OCI-LY1 (cell line): ENCODE measurements at regions not wholly inside any gene's neighbourhood (a gene's known extent, or its start where the extent isn't known, plus 50 kb on each side); places are given as distances from the start of the nearest gene placed in this dataset.
A peak's percentile ranks its signal among the peaks of the same experiment; 100 is the strongest.
"Not testable (repeated sequence)": the region's sequence is repeated elsewhere in the genome, so short reads cannot be mapped to it uniquely, and the experiment has no call there.

ENCODE experiments used
- H2AFZ ChIP-seq: fragments of 200-600 bp; sonication (generic), shearing (Covaris generic); 2 replicates; pipeline ENCODE4 v1.6.0; 2014; ENCODE audit warnings: antibody characterized with exemption, mild to moderate bottlenecking, low read length
- H3F3A ChIP-seq: fragments of 200-600 bp; sonication (generic), shearing (Covaris generic); 2 replicates; pipeline ENCODE4 v1.6.0; 2014; ENCODE audit warnings: mild to moderate bottlenecking, antibody characterized with exemption, low read length, moderate library complexity; ENCODE audit not compliant: insufficient read depth
- H3K27ac ChIP-seq: fragments of 200-600 bp; sonication (generic); 2 replicates; pipeline ENCODE4 v1.5.1; 2014; ENCODE audit warnings: low read length, mixed run types, mild to moderate bottlenecking, low read depth; ENCODE audit not compliant: poor library complexity, severe bottlenecking
- H3K27me3 ChIP-seq: fragments of 200-600 bp; sonication (generic); 2 replicates; pipeline ENCODE4 v1.6.0; 2014; ENCODE audit warnings: antibody characterized with exemption, mild to moderate bottlenecking, low read length, moderate library complexity; ENCODE audit not compliant: insufficient read depth
- H3K36me3 ChIP-seq: fragments of 200-600 bp; sonication (generic); 2 replicates; pipeline ENCODE4 v1.6.1; 2014; ENCODE audit warnings: mild to moderate bottlenecking, antibody characterized with exemption, low read length, moderate library complexity, mixed read lengths; ENCODE audit not compliant: insufficient read depth
- H3K4me1 ChIP-seq: fragments of 200-600 bp; sonication (generic); 2 replicates; pipeline ENCODE4 v1.5.1; 2014; ENCODE audit warnings: mild to moderate bottlenecking, low read length, moderate library complexity; ENCODE audit not compliant: insufficient read depth, severe bottlenecking
- H3K4me2 ChIP-seq: fragments of 200-600 bp; sonication (generic), shearing (Covaris generic); 2 replicates; pipeline ENCODE4 v1.6.1; 2014; ENCODE audit warnings: low read length
- H3K4me3 ChIP-seq: fragments of 200-600 bp; sonication (generic); 2 replicates; pipeline ENCODE4 v1.5.1; 2014; ENCODE audit warnings: low read length, low read depth, mild to moderate bottlenecking, mixed read lengths; ENCODE audit not compliant: poor library complexity, severe bottlenecking
- H3K79me2 ChIP-seq: fragments of 200-600 bp; shearing (Covaris generic); 2 replicates; pipeline ENCODE4 v1.6.1; 2016; ENCODE audit warnings: mixed run types, low read length, mixed read lengths; ENCODE audit not compliant: insufficient read depth
- H3K9ac ChIP-seq: fragments of 200-600 bp; sonication (generic), shearing (Covaris generic); 2 replicates; pipeline ENCODE4 v1.6.1; 2014; ENCODE audit warnings: mild to moderate bottlenecking, low read length, mixed read lengths
- H3K9me2 ChIP-seq: fragments of 200-600 bp; sonication (generic), shearing (Covaris generic); 2 replicates; pipeline ENCODE4 v1.6.1; 2014; ENCODE audit warnings: low read depth, mild to moderate bottlenecking, low read length, mixed read lengths
- H3K9me3 ChIP-seq: fragments of 200-600 bp; shearing (Covaris generic); 2 replicates; pipeline ENCODE4 v1.6.1; 2014; ENCODE audit warnings: low read length, mixed read lengths
- H4K20me1 ChIP-seq: fragments of 200-600 bp; sonication (generic), shearing (Covaris generic); 2 replicates; pipeline ENCODE4 v1.6.0; 2016; ENCODE audit warnings: mild to moderate bottlenecking, low read length; ENCODE audit not compliant: insufficient read depth
- EZH2 ChIP-seq: fragments of 200-600 bp; sonication (generic), shearing (Covaris generic); IDR thresholded peaks from 2 replicates; pipeline ENCODE4 v1.8.0; 2017; ENCODE audit warnings: borderline replicate concordance, mixed run types, mild to moderate bottlenecking, antibody characterized with exemption, low read length, moderate library complexity, mixed read lengths
- TF ChIP-seq, protein P1 (sequence below): fragments of 200-600 bp; sonication (generic), shearing (Covaris generic); IDR thresholded peaks from 2 replicates; pipeline ENCODE4 v1.5.1; 2017; ENCODE audit warnings: mild to moderate bottlenecking, antibody characterized with exemption, low read length, moderate library complexity, mixed read lengths

- Histone ChIP-seq H3K9me2 (no peaks in the 10 kb centered on the region), H3K27me3 (no peaks in the 10 kb centered on the region), H3K9me3 (no peaks in the 10 kb centered on the region), H3F3A (no peaks in the 10 kb centered on the region), H2AFZ (no peak overlapping the region), H3K36me3 (no peaks in the 10 kb centered on the region), H3K4me2 (no peak overlapping the region), H4K20me1 (no peaks in the 10 kb centered on the region), H3K4me1 (no peaks in the 10 kb centered on the region), H3K4me3 (no peak overlapping the region), H3K9ac (no peak overlapping the region), H3K27ac (no peak overlapping the region), H3K79me2 (no peaks in the 10 kb centered on the region)
- TF ChIP-seq EZH2, result no peak
- TF ChIP-seq, protein P1, sequence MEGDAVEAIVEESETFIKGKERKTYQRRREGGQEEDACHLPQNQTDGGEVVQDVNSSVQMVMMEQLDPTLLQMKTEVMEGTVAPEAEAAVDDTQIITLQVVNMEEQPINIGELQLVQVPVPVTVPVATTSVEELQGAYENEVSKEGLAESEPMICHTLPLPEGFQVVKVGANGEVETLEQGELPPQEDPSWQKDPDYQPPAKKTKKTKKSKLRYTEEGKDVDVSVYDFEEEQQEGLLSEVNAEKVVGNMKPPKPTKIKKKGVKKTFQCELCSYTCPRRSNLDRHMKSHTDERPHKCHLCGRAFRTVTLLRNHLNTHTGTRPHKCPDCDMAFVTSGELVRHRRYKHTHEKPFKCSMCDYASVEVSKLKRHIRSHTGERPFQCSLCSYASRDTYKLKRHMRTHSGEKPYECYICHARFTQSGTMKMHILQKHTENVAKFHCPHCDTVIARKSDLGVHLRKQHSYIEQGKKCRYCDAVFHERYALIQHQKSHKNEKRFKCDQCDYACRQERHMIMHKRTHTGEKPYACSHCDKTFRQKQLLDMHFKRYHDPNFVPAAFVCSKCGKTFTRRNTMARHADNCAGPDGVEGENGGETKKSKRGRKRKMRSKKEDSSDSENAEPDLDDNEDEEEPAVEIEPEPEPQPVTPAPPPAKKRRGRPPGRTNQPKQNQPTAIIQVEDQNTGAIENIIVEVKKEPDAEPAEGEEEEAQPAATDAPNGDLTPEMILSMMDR, result no peak
These were observed 112.5 kb downstream of the ADRA2C start for GRCh38 chr4:3878678-3879077.

GRCh38 chr4:3879681-3880614, 113.8 kb downstream of the ADRA2C start:
- H4K20me1 ChIP-seq, result no peaks in the 10 kb centered on the region
- H3K9me3 ChIP-seq, result no peaks in the 10 kb centered on the region
- no peak overlapping the region; the same call in 1 of the 2 replicates for H3K4me2 ChIP-seq
- no peaks in the 10 kb centered on the region for H3K27me3 ChIP-seq
- H3K4me1 ChIP-seq, result no peaks in the 10 kb centered on the region
- H3K9me2 ChIP-seq, result no peaks in the 10 kb centered on the region
- H2AFZ ChIP-seq, result no peak overlapping the region
- H3K4me3 ChIP-seq, result no peak overlapping the region
- H3K9ac ChIP-seq, result no peak overlapping the region
- no peak overlapping the region for H3K27ac ChIP-seq
- no peaks in the 10 kb centered on the region for H3K36me3 ChIP-seq
- TF ChIP-seq, protein P1, result no peak
- H3K79me2 ChIP-seq, result no peaks in the 10 kb centered on the region
- no peaks in the 10 kb centered on the region for H3F3A ChIP-seq

DNA sequence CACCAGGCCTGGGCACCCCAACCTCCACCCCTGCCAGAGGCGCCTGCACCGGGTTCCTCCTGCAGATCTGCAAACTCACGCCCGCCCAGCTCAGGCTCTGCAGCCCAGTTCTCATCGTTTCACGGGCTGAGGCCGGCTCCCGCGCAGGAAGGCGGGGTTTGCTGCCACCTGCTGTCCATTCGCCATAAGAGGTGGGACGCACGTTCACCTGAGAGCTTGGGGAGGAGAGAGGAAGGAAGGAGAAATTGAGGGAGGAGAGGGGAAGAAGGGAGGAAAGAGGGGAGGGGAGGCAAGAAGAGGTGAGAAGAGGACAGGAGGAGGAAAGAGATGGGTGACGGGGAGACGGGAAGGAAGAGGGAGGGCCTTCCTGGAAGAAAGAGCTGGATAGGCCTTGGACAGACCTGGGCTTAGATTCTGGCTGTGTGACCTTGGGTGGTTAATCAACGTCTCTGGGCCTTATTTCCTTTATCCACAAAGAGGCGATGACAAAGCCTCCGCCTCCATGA, 114.5 kb downstream of the ADRA2C start:
- Histone ChIP-seq H3K4me2 (no peak overlapping the region; the same call in 1 of the 2 replicates), H3K4me1 (no peaks in the 10 kb centered on the region), H3K36me3 (no peaks in the 10 kb centered on the region), H3K9ac (no peak overlapping the region), H3K9me3 (no peaks in the 10 kb centered on the region), H3K4me3 (no peak overlapping the region), H4K20me1 (no peaks in the 10 kb centered on the region), H3K9me2 (no peaks in the 10 kb centered on the region), H3K27me3 (no peaks in the 10 kb centered on the region), H3K27ac (no peak overlapping the region), H3K79me2 (no peaks in the 10 kb centered on the region), H2AFZ (no peak overlapping the region), H3F3A (no peaks in the 10 kb centered on the region)
- TF ChIP-seq EZH2, result no peak
- TF ChIP-seq, protein P1, result peak; percentile 52

- not testable (repeated sequence) for H3K27me3 ChIP-seq, H3K36me3 ChIP-seq, H2AFZ ChIP-seq, H3K79me2 ChIP-seq, H3K9me3 ChIP-seq, H3K9ac ChIP-seq, H3K4me2 ChIP-seq, H3F3A ChIP-seq, H3K4me1 ChIP-seq, H3K9me2 ChIP-seq, H3K4me3 ChIP-seq, H3K27ac ChIP-seq, H4K20me1 ChIP-seq
These were observed 116.2 kb downstream of the ADRA2C start for GRCh38 chr4:3882316-3882885.

GRCh38 chr4:3884261-3884660, 118.1 kb downstream of the ADRA2C start:
- H3K4me1 ChIP-seq, H3K9me3 ChIP-seq, H3K36me3 ChIP-seq, H3K9me2 ChIP-seq, H3K9ac ChIP-seq, H3K4me3 ChIP-seq, H4K20me1 ChIP-seq, H2AFZ ChIP-seq, H3K27me3 ChIP-seq, H3K79me2 ChIP-seq, H3F3A ChIP-seq, H3K4me2 ChIP-seq, H3K27ac ChIP-seq: not testable (repeated sequence)
